Activated T-cell treated with anti-CD3 and anti-CD28 coated beads for 48 hours (primary cell): ENCODE measurements at regions not wholly inside any gene's neighbourhood (a gene's known extent, or its start where the extent isn't known, plus 50 kb on each side); places are given as distances from the start of the nearest gene placed in this dataset.

Source experiments
- DNase-seq: peaks from one replicate; pipeline ENCODE4 v3.0.0-alpha.2; 2020; ENCODE audit warnings: low read depth

DNA sequence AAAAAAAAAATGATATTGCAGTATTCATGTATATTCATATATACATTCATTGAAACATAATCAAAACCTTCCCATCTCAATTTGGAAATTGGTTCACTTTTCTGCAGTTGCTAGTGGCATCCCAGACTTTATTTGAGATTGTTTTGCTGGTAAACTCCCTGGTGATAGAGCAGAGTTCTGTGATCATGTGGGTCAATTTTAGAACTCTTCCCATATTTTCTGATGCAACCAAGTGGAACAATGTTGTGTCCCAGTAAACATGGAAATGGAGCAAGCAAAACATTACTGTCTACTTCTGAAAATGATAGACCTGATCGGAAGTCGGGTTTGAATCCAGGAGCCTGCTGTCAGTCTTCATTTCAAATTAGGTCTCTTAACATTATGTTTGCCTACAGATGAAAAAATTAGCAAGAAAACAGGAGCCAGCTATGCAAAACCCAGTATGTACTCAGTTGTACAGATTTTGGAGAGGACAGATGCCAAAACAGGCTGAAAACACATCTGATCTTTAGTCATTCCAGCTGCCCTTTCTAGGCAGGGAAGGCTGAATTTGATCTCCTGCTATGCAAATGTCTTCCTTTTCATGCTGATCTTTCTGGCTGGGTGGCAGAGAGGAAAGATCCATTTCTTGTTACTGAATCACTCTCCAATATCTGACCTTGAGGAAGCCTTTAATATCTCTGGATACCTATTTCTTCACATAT, 786.6 kb upstream of the SOX9 start:
- DNase-seq = no peak

DNA sequence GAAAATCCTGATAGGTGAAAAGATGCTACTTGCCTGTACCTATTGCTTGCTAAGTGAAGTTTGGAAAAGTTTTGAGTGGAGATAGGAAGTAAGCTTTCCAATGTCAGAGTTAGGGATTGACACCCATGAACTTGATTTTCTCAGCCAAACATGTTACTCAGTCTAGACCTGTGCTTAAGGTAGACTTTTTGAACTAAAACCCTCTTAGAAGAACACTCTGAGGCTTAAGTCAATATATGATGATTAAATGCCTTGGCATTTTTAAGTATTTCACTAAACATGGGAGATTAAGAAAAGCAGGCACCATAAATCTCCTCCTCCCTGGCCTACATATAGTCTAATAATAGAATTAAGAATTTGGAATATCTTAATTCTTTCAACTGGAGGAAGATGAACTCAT, 785.6 kb upstream of the SOX9 start:
- no peak for DNase-seq

GRCh38 chr17:71337938-71338337, 782.9 kb upstream of the SOX9 start:
- no peak for DNase-seq

- no peak for DNase-seq
Measured at GRCh38 chr17:71338396-71338795, 782.4 kb upstream of the SOX9 start.

DNA sequence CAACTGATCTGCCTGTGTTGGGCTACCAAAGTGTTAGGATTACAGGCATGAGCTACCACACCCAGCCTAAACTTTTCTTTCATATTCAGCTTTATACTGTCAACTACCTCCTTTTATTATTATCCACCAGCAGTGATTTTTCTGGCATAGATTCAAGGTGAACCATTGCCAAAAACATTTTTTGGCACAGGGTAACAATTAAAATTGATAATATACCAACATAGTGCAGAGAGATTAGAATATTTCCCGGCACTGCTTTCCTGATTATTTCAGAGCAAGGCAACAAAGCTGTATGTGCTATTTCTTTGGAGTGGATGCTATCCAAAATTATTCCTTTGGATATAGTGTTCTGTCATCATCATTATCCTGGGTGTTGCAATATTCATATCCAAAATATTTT, 781.6 kb upstream of the SOX9 start:
- DNase-seq = no peak

GRCh38 chr17:71342737-71343136, 778.1 kb upstream of the SOX9 start:
- DNase-seq = no peak

- DNase-seq = no peak
Measured at GRCh38 chr17:71349908-71350600, 770.8 kb upstream of the SOX9 start.

GRCh38 chr17:71360301-71360700, 760.5 kb upstream of the SOX9 start:
- DNase-seq = no peak

- no peak for DNase-seq
Measured at GRCh38 chr17:71361656-71362450, 759.0 kb upstream of the SOX9 start.

- DNase-seq = no peak
Measured at GRCh38 chr17:71363661-71364060, 757.2 kb upstream of the SOX9 start.

DNA sequence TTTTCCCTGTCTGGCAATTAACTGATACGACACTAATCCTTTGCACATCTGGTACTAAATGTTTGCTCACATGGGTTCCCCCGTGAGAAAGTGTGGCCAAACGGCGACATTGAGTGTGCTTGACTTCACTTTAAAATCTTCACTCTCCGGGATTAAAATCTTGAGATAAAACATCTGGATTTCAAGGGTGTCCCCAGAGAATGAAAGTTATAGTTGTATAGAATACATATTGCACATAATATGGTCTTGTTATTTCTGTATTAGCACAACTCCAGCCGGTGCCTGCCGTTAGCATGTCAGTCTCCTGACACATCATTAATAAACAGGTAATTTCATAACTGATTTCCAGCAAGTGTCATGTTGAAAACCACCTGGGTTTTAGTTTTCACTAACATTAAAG, 749.0 kb upstream of the SOX9 start:
- DNase-seq = no peak

DNA sequence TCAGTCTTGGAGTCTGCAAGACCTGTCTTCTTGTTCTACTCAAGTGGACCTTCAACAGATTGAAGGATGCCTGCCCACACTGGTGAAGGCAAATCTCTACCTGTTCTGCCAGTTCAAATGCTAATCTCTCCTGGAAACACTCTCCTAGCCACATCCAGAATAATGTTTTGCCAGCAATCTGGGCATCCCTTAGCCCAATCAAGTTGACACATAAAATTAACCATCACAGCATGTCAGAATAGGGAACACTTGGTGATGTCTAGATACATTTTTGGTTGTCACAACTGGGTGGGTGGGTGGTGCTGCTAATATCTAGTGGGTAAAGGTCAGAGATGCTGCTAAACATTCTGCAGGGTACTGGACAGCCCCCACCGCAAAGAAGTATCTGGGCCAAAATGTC, 744.9 kb upstream of the SOX9 start:
- no peak for DNase-seq

DNA sequence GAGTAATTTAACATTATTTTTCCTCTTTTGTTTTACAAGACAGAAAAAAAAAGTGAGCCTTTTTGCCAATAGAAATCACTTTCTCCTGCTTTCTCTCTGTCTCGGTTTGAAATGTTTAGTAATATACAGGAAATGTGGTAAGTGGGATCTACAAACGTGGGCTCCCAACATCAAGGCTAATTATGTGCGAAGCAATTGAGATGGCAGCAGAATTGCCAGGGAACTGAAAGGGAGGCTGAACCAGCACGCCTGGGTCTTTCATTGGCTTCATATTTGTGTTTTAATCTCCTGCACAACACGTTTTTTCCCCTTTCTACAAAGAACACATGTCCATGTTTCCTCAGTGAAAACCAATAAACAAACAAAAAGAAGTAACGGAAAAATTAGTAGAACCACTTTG, 743.9 kb upstream of the SOX9 start:
- no peak for DNase-seq

DNA sequence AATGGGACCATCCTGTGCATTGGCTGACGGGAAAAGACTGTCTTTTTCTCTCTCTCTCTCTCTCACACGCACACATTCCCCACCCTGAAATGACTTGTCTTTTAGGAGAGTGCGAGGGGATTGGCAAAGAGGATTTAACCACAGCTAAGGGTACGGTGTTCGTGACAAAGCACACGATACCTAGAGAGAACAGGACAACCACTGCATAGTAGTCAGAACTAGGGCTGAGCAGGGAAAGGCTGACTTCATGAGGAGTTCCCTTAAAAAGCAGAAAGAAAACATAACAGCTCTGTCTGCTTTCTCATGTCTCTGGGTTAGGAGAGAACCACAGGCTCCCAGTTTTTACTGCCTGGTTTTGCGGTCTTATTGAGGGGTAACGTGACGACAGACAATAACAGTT, 742.8 kb upstream of the SOX9 start:
- no peak for DNase-seq

DNA sequence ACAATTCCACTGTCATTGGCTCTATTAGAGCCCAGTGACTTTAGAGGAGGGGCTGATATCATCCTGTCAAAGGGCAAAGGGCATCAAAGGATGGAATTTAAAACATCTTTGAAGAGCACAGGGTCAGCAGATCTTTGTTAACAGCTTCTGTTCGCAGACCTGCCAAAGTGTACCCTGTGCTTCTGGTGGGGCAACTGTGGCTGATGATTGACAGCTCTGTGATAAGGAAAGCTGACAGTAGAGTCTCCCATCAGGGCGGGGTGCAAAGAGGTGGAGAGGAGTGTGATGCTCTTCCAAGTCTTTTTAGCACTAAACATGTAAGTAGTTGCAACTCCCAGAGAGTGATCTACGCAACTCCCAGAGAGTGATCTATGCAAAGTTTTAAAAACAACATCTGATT, 742.1 kb upstream of the SOX9 start:
- DNase-seq = no peak

- DNase-seq = no peak
Measured at GRCh38 chr17:71379512-71379911, 741.3 kb upstream of the SOX9 start.

- DNase-seq = no peak
Measured at GRCh38 chr17:71380535-71380934, 740.3 kb upstream of the SOX9 start.

DNA sequence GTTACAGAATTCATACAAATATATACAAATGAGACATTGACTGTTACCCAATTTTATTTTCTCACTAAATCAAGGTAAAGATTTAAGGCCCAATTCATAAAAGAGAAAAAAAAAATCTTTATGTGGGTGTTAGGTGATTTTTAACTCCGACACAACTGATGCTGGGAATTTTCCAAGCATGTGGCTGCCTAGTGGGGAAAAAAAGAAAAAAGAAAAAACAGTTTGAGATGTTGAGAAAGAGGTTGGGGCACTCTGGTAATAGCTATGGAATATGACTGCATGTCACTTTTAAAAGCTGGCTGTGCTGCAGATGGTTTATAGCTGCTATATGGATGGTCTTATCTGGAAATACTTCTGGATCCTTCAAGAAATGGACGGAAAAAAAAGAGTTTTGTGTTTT, 739.9 kb upstream of the SOX9 start:
- DNase-seq = no peak

DNA sequence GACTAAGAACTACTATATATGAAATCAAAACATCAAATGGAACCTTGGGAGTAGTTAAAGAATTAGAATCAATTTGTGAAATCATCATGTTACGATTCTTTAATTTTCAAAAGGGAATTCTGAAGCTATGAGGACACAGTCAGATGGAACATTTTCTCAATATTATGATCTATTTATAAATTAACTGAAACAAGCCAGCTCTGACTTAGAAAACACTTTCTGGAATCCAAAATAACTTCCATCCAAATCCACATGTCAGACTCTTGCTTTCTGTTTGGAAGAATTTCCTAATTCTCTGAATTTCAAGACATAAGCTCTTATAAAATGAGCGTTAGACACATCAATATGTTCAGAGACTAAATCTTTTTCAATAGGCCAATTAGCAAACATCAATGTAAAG, 737.7 kb upstream of the SOX9 start:
- no peak for DNase-seq

DNA sequence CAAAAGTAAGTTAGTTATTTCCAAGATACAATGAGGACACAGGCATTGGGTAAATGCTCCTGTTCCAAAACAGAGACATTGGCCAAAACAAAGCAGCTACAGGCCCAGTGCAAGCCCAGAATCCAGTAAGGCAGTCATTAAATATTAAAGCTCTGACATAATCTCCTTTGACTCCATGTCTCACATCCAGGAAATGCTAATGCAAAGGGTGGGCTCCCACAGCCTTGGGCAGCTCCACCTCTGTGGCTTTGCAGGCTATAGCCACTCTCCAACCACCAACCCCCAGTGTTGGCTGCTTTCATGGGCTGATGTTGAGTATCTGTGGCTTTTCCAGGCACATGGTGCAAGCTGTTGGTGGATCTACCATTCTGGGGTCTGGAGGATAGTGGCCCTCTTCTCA, 733.4 kb upstream of the SOX9 start:
- DNase-seq = no peak

GRCh38 chr17:71392715-71393567, 727.9 kb upstream of the SOX9 start:
- no peak for DNase-seq

DNA sequence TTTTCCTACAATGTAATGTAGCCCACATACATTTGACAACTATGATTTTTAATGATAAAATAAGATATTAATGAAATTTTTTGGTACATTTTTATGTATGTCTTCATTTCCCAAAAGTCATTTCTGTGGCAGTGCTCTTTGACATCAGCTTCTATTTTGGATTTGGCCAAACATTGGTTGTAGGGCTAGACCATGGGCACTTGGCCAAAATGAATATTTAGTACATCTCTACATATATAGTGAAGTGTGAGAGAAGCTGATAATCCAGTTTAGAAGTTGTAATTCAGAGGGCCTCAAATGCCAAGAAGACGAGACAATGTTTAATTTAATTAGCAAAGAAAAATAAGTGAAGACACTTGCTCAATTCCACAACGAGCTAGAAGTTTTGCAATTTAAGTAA, 724.9 kb upstream of the SOX9 start:
- DNase-seq = no peak
